H9 (cell line): ENCODE measurements at regions not wholly inside any gene's neighbourhood (a gene's known extent, or its start where the extent isn't known, plus 50 kb on each side); places are given as distances from the start of the nearest gene placed in this dataset.
A peak's percentile ranks its signal among the peaks of the same experiment; 100 is the strongest.

Experiments
- DNase-seq: peaks from one replicate; pipeline ENCODE4 v3.0.0-alpha.2; 2017
- H2AFZ ChIP-seq: one replicate; pipeline ENCODE4 v1.6.1; 2013; ENCODE audit warnings: mild to moderate bottlenecking, low read length, control low read depth, moderate library complexity
- H2AK5ac ChIP-seq: 2 replicates; pipeline ENCODE4 v1.6.1; 2013; ENCODE audit warnings: low read length, control low read depth, mixed read lengths; ENCODE audit not compliant: insufficient read length
- H2BK120ac ChIP-seq: one replicate; pipeline ENCODE4 v1.6.1; 2013; ENCODE audit warnings: low read depth, mild to moderate bottlenecking, low read length, control low read depth, inconsistent platforms; ENCODE audit not compliant: poor library complexity, severe bottlenecking
- H2BK12ac ChIP-seq: 2 replicates; pipeline ENCODE4 v1.6.1; 2013; ENCODE audit warnings: low read length, control low read depth, mixed read lengths, low read depth; ENCODE audit not compliant: insufficient read length
- H2BK15ac ChIP-seq: 2 replicates; pipeline ENCODE4 v1.6.1; 2013; ENCODE audit warnings: low read depth, low read length, control low read depth
- H2BK20ac ChIP-seq: one replicate; pipeline ENCODE4 v1.6.1; 2013; ENCODE audit warnings: low read depth, mild to moderate bottlenecking, low read length, control low read depth, inconsistent platforms; ENCODE audit not compliant: poor library complexity, severe bottlenecking
- H2BK5ac ChIP-seq: 2 replicates; pipeline ENCODE4 v1.6.1; 2013; ENCODE audit warnings: low read length, control low read depth, mixed read lengths; ENCODE audit not compliant: insufficient read length
- H3K14ac ChIP-seq: 2 replicates; pipeline ENCODE4 v1.6.1; 2013; ENCODE audit warnings: low read length, control low read depth; ENCODE audit not compliant: insufficient read depth
- H3K18ac ChIP-seq: 2 replicates; pipeline ENCODE4 v1.6.1; 2013; ENCODE audit warnings: low read depth, mild to moderate bottlenecking, mixed read lengths, low read length, control low read depth; ENCODE audit not compliant: insufficient read length
- H3K23ac ChIP-seq: 2 replicates; pipeline ENCODE4 v1.6.1; 2013; ENCODE audit warnings: low read length, control low read depth, mixed read lengths, low read depth; ENCODE audit not compliant: insufficient read length
- H3K23me2 ChIP-seq: 2 replicates; pipeline ENCODE4 v1.6.1; 2013; ENCODE audit warnings: low read depth, mild to moderate bottlenecking, mixed read lengths, low read length, control low read depth; ENCODE audit not compliant: insufficient read length, poor library complexity, severe bottlenecking
- H3K27ac ChIP-seq: 2 replicates; pipeline ENCODE4 v1.5.1; 2013; ENCODE audit warnings: low read length, control low read depth, mixed read lengths, low read depth; ENCODE audit not compliant: insufficient read length
- H3K27me3 ChIP-seq: 2 replicates; pipeline ENCODE4 v1.6.1; 2013; ENCODE audit warnings: low read length, control low read depth, inconsistent platforms; ENCODE audit not compliant: insufficient read depth
- H3K4ac ChIP-seq: 2 replicates; pipeline ENCODE4 v1.6.1; 2013; ENCODE audit warnings: low read depth, mild to moderate bottlenecking, control low read depth, inconsistent platforms, low read length, moderate library complexity
- H3K4me1 ChIP-seq: 2 replicates; pipeline ENCODE4 v1.6.1; 2013; ENCODE audit warnings: low read length, control low read depth, inconsistent platforms; ENCODE audit not compliant: insufficient read depth
- H3K4me2 ChIP-seq: 2 replicates; pipeline ENCODE4 v1.6.1; 2013; ENCODE audit warnings: low read length, control low read depth, mixed read lengths; ENCODE audit not compliant: insufficient read length, insufficient read depth
- H3K56ac ChIP-seq: 2 replicates; pipeline ENCODE4 v1.6.1; 2013; ENCODE audit warnings: low read depth, mild to moderate bottlenecking, mixed read lengths, low read length, control low read depth; ENCODE audit not compliant: insufficient read length
- H3K79me1 ChIP-seq: 2 replicates; pipeline ENCODE4 v1.6.1; 2013; ENCODE audit warnings: low read depth, mild to moderate bottlenecking, moderate library complexity, low read length, control low read depth, inconsistent platforms; ENCODE audit not compliant: insufficient read depth, poor library complexity, severe bottlenecking
- H3K79me2 ChIP-seq: 2 replicates; pipeline ENCODE4 v1.6.1; 2013; ENCODE audit warnings: low read length, control low read depth, inconsistent platforms; ENCODE audit not compliant: insufficient read depth
- H3K9ac ChIP-seq: 2 replicates; pipeline ENCODE4 v1.6.1; 2013; ENCODE audit warnings: low read length, control low read depth, mixed read lengths; ENCODE audit not compliant: insufficient read length; ENCODE audit errors: extremely low read depth
- H3K9me3 ChIP-seq: one replicate; pipeline ENCODE4 v1.6.1; 2013; ENCODE audit warnings: low read depth, low read length, inconsistent platforms; ENCODE audit not compliant: control insufficient read depth
- H3T11ph ChIP-seq: one replicate; pipeline ENCODE4 v1.6.1; 2013; ENCODE audit warnings: mild to moderate bottlenecking, low read length, control low read depth, inconsistent platforms
- H4K20me1 ChIP-seq: one replicate; pipeline ENCODE4 v1.6.1; 2013; ENCODE audit not compliant: control insufficient read depth, insufficient read length, insufficient read depth
- H4K5ac ChIP-seq: 2 replicates; pipeline ENCODE4 v1.6.1; 2013; ENCODE audit warnings: low read depth, mild to moderate bottlenecking, mixed read lengths, low read length, control low read depth; ENCODE audit not compliant: insufficient read length
- H4K8ac ChIP-seq: replicated peaks from 2 replicates; pipeline ENCODE4 v1.6.1; 2013; ENCODE audit warnings: low read length, control low read depth, mixed read lengths, low read depth; ENCODE audit not compliant: insufficient read length
- H4K91ac ChIP-seq: 2 replicates; pipeline ENCODE4 v1.6.1; 2013; ENCODE audit warnings: low read depth, mild to moderate bottlenecking, moderate library complexity, mixed read lengths, low read length, control low read depth; ENCODE audit not compliant: insufficient read length
- H3K27ac Mint-ChIP-seq, 3 experiments: 2 replicates in 2 of 3; 3 replicates in 1 of 3; pipeline ENCODE4 v1.8.0; 2020 to 2021; ENCODE audit warnings: mixed read lengths in 3 of 3, mild to moderate bottlenecking in 1 of 3, moderate library complexity in 1 of 3
- H3K27me3 Mint-ChIP-seq: 2 replicates; pipeline ENCODE4 v1.8.0; 2021; ENCODE audit warnings: low read depth, mild to moderate bottlenecking, moderate library complexity, mixed read lengths
- H3K36me3 Mint-ChIP-seq, 3 experiments: 2 replicates in 2 of 3; 3 replicates in 1 of 3; pipeline ENCODE4 v1.8.0; 2020 to 2021; ENCODE audit warnings: low read depth in 3 of 3, mixed read lengths in 3 of 3; ENCODE audit not compliant: insufficient read depth in 1 of 3
- H3K4me1 Mint-ChIP-seq, 2 experiments: 2 replicates each; pipeline ENCODE4 v1.8.0; 2020; ENCODE audit warnings: mixed read lengths in 2 of 2
- H3K4me3 Mint-ChIP-seq, 2 experiments: 2 replicates in 1 of 2; 3 replicates in 1 of 2; pipeline ENCODE4 v1.8.0; 2020 to 2021; ENCODE audit warnings: mild to moderate bottlenecking in 2 of 2, mixed read lengths in 2 of 2, moderate library complexity in 1 of 2
- H3K9me3 Mint-ChIP-seq, 2 experiments: 2 replicates in 1 of 2; 3 replicates in 1 of 2; pipeline ENCODE4 v1.8.0; 2020; ENCODE audit warnings: mild to moderate bottlenecking in 2 of 2, mixed read lengths in 2 of 2, moderate library complexity in 1 of 2
- CTCF ChIP-seq: fragments of 200-600 bp; sonication (generic); conservative IDR thresholded peaks from 3 replicates; pipeline ENCODE4 v1.8.0; 2021; ENCODE audit warnings: antibody characterized with exemption, mild to moderate bottlenecking
- WGBS: extraction: QIAGEN DNeasy Blood & Tissue Kit; methylation state at CpG from one replicate; pipeline ENCODE4 v1.1.7; 2013; ENCODE audit warnings: missing lambda C conversion rate, low lambda C conversion rate, mixed read lengths; ENCODE audit not compliant: insufficient read length; ENCODE audit errors: extremely low coverage; 5-methylcytosine and 5-hydroxymethylcytosine counted together

- Mint-ChIP-seq H3K9me3 (no peaks in the 10 kb centered on the region), H3K4me1 (peaks cover 28% of the 10 kb centered on the region in 2 experiments), H3K27me3 (no peaks in the 10 kb centered on the region), H3K36me3 (no peaks in the 10 kb centered on the region), H3K27ac (peak overlapping the region in 1 of 3 experiments; percentile 65; a peak in 3 of 7 replicates), H3K4me3 (no peak overlapping the region)
- Histone ChIP-seq H3K23ac (no peak overlapping the region), H3K9ac (no peak overlapping the region), H3K9me3 (no peaks in the 10 kb centered on the region), H2AK5ac (no peak overlapping the region), H2BK15ac (no peak overlapping the region), H2BK12ac (no peak overlapping the region), H3K4me1 (no peaks in the 10 kb centered on the region), H3K56ac (no peak overlapping the region), H3K23me2 (no peaks in the 10 kb centered on the region), H2BK5ac (no peak overlapping the region), H3K4me2 (no peak overlapping the region), H2AFZ (peak overlapping the region; percentile 36), H4K91ac (no peak overlapping the region), H2BK20ac (no peak overlapping the region), H3K4ac (no peak overlapping the region), H2BK120ac (no peak overlapping the region), H3K79me2 (no peaks in the 10 kb centered on the region), H3K14ac (no peak overlapping the region), H3K27ac (no peak overlapping the region), H3K18ac (no peak overlapping the region), H3T11ph (no peak overlapping the region), H4K8ac (no peak overlapping the region), H4K5ac (no peak overlapping the region), H4K20me1 (no peaks in the 10 kb centered on the region), H3K27me3 (no peaks in the 10 kb centered on the region), H3K79me1 (no peaks in the 10 kb centered on the region)
- WGBS: no CpG with 5 or more reads among the region's 4 CpGs
- peak; percentile 45 for DNase-seq
- TF ChIP-seq CTCF: no peak
Measured at GRCh38 chr4:37054531-37055077, 189.9 kb upstream of the NWD2 start.
